HS-5 (cell line): ENCODE measurements at regions not wholly inside any gene's neighbourhood (a gene's known extent, or its start where the extent isn't known, plus 50 kb on each side); places are given as distances from the start of the nearest gene placed in this dataset.
A peak's percentile ranks its signal among the peaks of the same experiment; 100 is the strongest.
"Not testable (repeated sequence)": the region's sequence is repeated elsewhere in the genome, so short reads cannot be mapped to it uniquely, and the experiment has no call there.

Experiments used
- DNase-seq: peaks from one replicate; pipeline ENCODE4 v3.0.0-alpha.2; 2012; ENCODE audit warnings: low read depth

- DNase-seq, result no peak
Measured at GRCh38 chr3:59189939-59190338, 140.1 kb upstream of the CFAP20DC start.

DNA sequence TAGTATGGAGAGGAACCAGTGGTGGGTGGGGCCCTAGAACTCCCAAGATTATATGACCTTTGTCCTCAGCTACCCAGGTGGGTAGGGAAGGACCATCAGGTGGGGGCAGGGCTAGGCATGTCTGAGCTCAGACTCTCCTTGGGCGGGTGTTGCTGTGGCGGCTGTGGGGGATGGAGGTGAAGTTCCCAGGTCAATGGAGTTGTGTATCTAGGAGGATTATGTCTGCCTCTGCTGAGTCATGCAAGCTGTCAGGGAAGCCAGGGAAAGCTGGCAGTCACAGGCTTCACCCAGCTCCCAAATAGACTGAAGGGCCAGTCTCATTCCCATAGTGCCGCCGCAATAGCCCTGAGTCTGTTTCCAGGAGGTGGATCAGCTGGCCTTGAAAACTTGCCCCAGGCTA, 139.7 kb upstream of the CFAP20DC start:
- no peak for DNase-seq

DNA sequence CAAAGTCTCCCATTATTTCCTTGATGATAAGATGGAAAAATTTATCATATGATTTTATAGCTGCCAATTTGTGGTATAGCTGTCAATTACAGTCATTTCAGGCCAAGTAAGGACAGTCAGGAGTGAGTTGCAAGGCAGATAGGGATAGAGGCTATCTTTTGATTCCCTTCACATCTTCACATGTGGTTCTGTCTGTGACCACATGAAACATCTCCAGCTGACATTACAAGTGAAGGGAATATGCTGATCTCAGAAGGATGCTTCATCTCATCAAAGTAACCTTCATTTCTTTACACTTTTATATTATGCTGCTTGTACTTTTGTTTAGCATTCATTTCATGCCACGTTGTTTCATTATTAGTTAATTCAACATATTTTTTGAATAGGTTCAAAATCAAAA, 136.9 kb upstream of the CFAP20DC start:
- no peak for DNase-seq

- no peak for DNase-seq
Measured at GRCh38 chr3:59185591-59186369, 136.0 kb upstream of the CFAP20DC start.

GRCh38 chr3:59180006-59180405, 130.2 kb upstream of the CFAP20DC start:
- no peak for DNase-seq

- no peak for DNase-seq
Measured at GRCh38 chr3:59178698-59179097, 128.9 kb upstream of the CFAP20DC start.

DNA sequence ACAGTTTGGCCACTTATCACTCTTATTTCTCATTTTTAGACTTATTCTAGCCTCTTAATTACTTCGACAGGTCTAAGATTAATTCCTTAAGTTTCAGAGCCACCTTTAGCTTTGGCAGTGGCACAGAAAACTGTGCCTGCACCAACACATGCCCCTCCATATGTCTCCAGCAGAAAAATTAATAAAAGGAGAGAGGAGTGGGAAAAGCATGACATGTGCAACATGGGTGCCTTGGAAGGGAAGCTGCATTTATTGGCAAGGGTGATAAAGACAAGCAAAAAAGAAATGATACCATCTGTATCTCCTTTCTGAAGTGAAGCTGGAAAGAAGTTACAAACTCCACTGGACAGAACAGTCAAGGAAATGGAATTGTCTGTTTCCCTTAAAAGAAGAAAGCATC, 121.7 kb upstream of the CFAP20DC start:
- DNase-seq, result no peak

DNA sequence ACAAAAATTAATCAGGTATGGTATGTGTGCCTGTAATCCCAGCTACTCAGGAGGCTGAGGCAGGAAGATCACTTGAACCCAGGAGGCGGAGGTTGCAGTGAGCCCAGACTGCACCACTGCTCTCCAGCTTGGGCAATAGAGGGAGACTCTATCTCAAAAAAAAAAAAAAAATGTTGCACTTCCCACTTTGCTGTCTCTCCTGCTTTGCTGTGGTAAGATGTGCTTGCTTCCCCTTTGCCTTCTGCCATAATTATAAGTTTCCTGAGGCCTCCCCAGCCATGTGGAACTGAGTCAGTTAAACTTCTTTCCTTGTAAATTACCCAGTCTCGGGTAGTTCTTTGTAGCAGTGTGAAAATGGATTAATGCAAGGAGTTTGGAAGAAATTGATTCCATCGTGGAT, 120.3 kb upstream of the CFAP20DC start:
- DNase-seq, result not testable (repeated sequence)

DNA sequence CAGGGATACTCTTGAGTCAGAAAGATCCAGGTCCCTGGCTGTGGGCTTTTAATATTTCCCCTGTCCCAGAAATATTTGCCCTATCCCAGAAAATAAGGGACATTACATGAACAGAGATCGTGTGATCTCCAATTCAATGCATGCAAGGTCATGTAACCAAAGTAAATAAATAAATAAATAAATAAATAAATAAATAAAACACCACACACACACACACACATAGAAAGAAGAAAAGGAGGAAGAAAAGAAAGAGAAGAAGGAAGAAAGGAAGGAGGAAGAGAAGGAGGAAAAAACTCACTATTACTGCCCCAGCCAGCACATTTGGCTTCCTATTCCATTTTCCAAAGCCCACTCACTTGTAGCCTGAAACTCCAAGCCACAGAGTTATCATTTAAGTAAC, 117.9 kb upstream of the CFAP20DC start:
- no peak for DNase-seq

DNA sequence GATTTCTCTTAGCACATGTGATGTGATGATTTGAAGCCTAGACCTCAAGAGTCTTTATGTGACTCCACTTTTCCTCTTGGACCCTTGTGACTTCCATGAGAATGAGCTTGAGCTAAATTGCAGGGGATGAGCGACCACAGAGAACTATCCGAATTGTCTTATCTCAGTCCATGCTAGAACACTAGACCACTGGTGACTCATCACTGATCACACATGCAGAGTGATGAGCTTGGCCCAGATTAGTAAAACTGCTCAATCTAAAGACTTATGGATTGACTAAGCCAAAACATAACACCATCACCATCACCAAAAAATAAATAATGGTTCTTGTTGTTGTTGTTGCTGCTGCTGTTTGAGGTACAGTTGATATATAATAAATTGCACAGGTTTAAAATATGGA, 114.1 kb upstream of the CFAP20DC start:
- no peak for DNase-seq

DNA sequence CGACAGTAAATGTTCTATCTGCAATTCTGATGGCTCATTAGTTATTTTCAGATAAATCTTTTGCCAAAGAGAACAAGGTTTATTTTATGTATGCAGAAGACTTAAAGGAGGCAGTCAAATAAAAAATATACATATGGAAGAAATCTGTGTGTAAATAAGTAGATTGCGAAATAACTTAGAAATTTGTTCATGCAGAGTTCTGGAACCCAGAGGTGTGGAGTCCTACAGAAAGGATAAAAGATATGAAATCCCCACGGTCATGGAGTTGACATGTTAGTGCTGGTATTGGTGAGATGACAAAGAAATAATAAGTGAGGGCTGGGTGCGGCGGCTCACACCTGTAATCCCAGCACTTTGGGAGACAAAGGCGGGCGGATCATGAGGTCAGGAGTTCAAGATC, 111.2 kb upstream of the CFAP20DC start:
- no peak for DNase-seq

DNA sequence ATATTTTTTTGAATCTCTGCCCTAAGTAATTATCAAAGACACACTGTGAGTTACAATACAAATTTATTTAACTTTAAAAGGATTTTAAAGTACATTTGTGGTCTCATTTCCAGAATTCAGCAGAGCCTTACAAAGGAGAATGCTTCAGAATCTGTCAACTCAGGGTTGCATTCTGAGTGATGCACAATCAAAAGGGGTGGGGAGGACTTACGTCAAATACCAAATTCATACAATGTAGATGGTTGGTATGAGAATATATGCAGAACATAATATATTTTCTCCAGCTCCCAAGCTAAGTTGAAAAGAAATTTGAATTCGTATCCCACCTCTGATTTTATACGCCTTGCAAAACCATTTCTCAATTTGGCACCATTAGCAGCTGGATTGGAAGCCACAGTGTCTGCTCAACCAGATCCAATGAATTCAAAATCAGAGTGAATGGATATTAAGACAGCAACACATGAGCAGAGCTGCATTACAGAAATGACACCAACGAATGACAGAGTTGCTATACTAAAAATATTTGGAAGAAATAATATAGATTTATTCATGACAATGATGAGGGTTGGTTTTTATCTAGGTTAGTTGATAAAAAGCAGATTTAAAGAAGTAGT, 110.4 kb upstream of the CFAP20DC start:
- DNase-seq, result no peak

DNA sequence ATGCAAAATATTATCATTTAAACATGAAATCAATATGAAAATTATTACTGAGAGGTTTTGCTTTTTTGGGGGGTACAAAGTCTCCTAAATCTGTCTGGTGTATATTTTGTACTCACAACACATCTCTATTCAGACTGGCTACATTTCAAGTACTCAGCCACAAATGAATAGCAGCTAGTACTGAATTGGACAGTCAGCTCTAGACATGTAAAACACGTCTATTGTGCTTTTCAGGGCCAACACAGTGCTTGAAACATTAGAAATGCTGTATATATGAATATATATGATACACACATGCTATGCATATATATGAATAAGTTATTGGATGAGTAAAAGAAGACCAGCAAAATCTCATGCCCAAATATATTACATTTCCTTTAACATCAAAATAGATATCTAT, 103.8 kb upstream of the CFAP20DC start:
- no peak for DNase-seq

DNA sequence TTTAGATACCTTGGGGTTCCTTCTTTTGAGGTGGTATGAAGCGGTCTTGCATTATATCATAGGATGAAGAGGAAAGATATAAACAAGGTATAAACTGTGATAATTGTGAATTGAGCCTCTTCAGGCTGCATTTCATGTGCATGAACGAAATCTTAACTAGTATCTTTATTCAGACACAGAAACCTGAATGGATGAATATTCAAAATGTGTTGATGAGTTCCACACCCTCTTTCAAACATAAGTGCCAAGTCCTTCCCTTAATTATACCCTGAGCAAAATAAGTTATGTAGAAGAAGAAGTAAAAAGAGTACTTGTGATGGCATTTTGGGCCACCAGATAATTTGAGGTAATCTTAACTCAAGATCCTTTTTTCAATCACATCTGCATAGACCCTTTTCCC, 103.1 kb upstream of the CFAP20DC start:
- no peak for DNase-seq

- no peak for DNase-seq
Measured at GRCh38 chr3:59150039-59150438, 100.2 kb upstream of the CFAP20DC start.

DNA sequence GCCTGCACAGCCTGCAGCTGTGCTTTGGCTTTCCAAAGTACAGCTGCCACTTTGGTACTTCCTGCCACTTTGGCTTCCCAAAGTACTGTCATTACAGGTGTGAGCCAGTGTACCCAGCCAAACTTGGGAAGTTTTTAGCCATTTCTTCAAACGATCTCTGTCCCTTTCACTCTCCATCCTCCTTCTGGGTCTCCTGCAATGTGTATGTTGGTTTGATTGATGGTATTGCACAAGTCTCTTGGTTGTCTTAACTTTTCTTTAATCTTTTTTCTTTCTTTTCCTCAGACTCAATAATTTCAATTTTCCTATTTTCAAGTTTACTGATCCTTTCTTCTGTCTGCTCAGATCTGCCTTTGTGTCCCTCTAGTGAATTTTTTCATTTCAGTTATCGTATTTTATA, 99.3 kb upstream of the CFAP20DC start:
- no peak for DNase-seq

DNA sequence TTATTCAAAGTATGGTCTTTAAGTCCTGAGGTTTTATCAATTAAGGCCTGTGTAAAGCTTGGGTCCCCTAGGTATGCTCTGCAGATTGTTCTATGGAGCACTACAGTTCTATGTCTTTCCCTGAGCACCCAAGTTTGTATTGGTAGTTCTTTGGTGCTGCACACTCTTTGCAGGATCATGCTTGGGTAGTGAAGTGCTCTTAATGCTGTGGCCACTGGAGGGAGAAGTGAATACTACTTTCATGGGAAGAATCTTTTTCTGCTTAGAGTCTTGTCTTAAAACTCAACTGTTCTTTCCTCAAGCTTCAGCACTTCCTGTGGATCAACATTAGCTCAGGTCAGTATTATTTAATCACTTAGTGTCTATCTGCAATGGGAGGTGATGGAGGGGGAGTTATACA, 93.6 kb upstream of the CFAP20DC start:
- no peak for DNase-seq

- no peak for DNase-seq
Measured at GRCh38 chr3:59142556-59142955, 92.7 kb upstream of the CFAP20DC start.

GRCh38 chr3:59138966-59139365, 89.1 kb upstream of the CFAP20DC start:
- no peak for DNase-seq

GRCh38 chr3:59137415-59137814, 87.6 kb upstream of the CFAP20DC start:
- DNase-seq, result no peak

DNA sequence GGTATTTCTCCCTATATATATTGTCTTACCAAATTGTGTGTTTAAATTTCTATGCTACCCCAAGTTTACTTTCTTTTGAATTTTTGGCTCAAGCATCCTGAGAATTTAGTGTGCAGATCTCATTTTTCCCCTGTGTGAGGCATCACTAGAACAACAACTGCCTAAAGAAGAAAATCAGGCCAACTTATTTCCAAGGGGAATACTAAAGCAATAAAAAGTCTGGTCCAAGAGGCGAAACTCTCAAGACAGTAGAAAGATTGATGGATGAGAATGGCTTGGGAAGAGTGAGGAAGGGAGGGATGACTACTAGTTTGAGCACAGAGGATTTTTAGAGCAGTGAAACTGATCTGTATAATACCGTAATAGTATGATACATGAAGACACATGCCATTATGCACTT, 86.3 kb upstream of the CFAP20DC start:
- no peak for DNase-seq

DNA sequence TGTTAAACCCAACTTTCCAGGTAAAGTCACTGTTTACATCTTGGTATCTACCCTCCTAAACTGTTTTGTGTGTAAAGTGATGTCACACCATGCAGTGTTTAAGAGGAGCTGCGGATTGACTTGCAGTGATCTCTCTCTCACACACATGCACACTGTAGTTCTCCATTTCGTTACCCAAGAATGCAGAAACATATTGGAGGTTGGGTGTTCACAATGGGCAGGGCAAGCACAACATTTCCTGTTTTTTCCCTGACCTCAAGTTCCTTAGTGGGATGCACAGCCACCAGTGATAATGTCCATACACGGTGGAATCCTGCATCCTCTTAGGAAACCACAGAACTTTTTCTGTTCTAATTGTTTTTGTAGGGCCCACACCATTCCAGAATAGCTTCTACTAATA, 85.3 kb upstream of the CFAP20DC start:
- no peak for DNase-seq

DNA sequence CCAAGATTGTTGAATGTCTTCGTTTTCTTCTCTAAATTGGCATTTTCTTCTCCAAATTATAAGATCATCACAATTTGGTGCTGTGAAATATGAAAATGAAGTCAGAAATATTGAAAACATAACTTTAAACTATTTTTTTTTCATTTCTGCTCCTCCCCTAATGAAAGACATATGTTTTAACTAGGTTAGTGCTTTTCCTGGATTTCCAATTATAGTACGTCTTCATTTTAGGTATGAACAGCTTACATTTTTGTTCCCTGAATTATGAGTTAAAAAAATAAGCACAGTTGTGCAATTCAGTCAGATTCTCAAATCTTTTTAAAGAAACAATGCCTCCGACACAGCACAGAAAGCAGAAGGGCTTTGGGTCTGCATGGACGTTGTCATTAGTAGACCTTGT, 83.5 kb upstream of the CFAP20DC start:
- DNase-seq, result peak; percentile 8
